GM12878 (cell line): ENCODE measurements at regions not wholly inside any gene's neighbourhood (a gene's known extent, or its start where the extent isn't known, plus 50 kb on each side); places are given as distances from the start of the nearest gene placed in this dataset.

Source experiments
- ATAC-seq: fragments of 200-7000 bp; cut with Tn5 transposase; 3 replicates; pipeline ENCODE4 v1.9.1; 2020; ENCODE audit warnings: mild to moderate bottlenecking, moderate library complexity
- BruUV-seq: library from RNA; stranded (reverse); fragments of 400-500 nt; replicated peaks from 2 replicates; lab custom pipeline; 2021; lab: Mats Ljungman, UMichigan
- CTCF ChIA-PET: fragments of 300-600 bp; sonication (Branson Sonifier 250); formaldehyde crosslinking; extraction: SDS; loops from one replicate; lab custom pipeline; 2021; ENCODE audit warnings: inconsistent platforms; lab: Yijun Ruan, JAX
- POLR2A ChIA-PET: fragments of 350-600 bp; formaldehyde crosslinking; extraction: SDS; loops from one replicate; lab custom pipeline; 2021; ENCODE audit warnings: inconsistent platforms; lab: Charles Lee
- RAD21 ChIA-PET: fragments of 300-600 bp; sonication (Branson Sonifier 250); formaldehyde crosslinking; loops from one replicate; lab custom pipeline; 2023; ENCODE audit warnings: antibody characterized with exemption; ENCODE audit not compliant: unreplicated experiment; lab: Charles Lee
- SMC1A ChIA-PET: fragments of 300-600 bp; sonication (Branson Sonifier 250); formaldehyde crosslinking; loops from one replicate; lab custom pipeline; 2023; ENCODE audit not compliant: unreplicated experiment, uncharacterized antibody; lab: Charles Lee
- DNase-seq: peaks from one replicate; pipeline ENCODE4 v3.0.0-alpha.2; 2011; ENCODE audit warnings: low read depth, low spot score
- FAIRE-seq: peaks from 3 replicates; lab custom pipeline; 2011; peaks lifted over from hg19 to GRCh38; lab: Jason Lieb, UNC
- H2AFZ ChIP-seq: 2 replicates; pipeline ENCODE4 v1.6.0; 2011; ENCODE audit warnings: low read depth, low read length, control low read depth; ENCODE audit not compliant: control insufficient read depth
- H3K27ac ChIP-seq: 2 replicates; pipeline ENCODE4 v1.5.1; 2011; ENCODE audit warnings: control low read depth; ENCODE audit not compliant: control insufficient read depth, insufficient read depth
- H3K27me3 ChIP-seq, 2 experiments: replicated peaks in 1 of 2; 2 replicates each; pipeline versions ENCODE4 v1.6.0 to v1.6.1; 2011; ENCODE audit warnings: low read length in 1 of 2; ENCODE audit not compliant: control insufficient read depth in 2 of 2, insufficient read depth in 2 of 2
- H3K36me3 ChIP-seq, 2 experiments: 2 replicates each; pipeline ENCODE4 v1.5.1; 2011; ENCODE audit warnings: low read length in 1 of 2; ENCODE audit not compliant: control insufficient read depth in 2 of 2, insufficient read depth in 2 of 2
- H3K4me1 ChIP-seq: 2 replicates; pipeline ENCODE4 v1.6.1; 2011; ENCODE audit warnings: mild to moderate bottlenecking, low read length, moderate library complexity, mixed read lengths; ENCODE audit not compliant: control insufficient read depth, insufficient read depth
- H3K4me2 ChIP-seq: 2 replicates; pipeline ENCODE4 v1.6.0; 2011; ENCODE audit warnings: control low read depth; ENCODE audit not compliant: control insufficient read depth, insufficient read depth
- H3K4me3 ChIP-seq: fragments of 200-600 bp; sonication (generic); 2 replicates; pipeline ENCODE4 v1.5.1; 2016
- H3K79me2 ChIP-seq: 2 replicates; pipeline ENCODE4 v1.6.0; 2011; ENCODE audit warnings: low read length; ENCODE audit not compliant: control insufficient read depth, insufficient read depth
- H3K9ac ChIP-seq: 2 replicates; pipeline ENCODE4 v1.8.0; 2011; ENCODE audit warnings: low read length, control low read depth, mixed read lengths; ENCODE audit not compliant: control insufficient read depth, insufficient read depth
- H3K9me3 ChIP-seq: replicated peaks from 3 replicates; pipeline ENCODE4 v1.5.1; 2011; ENCODE audit warnings: mild to moderate bottlenecking, low read length; ENCODE audit not compliant: control insufficient read depth, insufficient read depth
- H4K20me1 ChIP-seq: 2 replicates; pipeline ENCODE4 v1.6.0; 2011; ENCODE audit not compliant: control insufficient read depth, insufficient read depth
- EGR1 ChIP-seq, 2 experiments: IDR thresholded peaks; 1 replicate in 1 of 2; 2 replicates in 1 of 2; pipeline ENCODE4 v1.6.1; 2011 to 2012; ENCODE audit warnings: low read depth in 2 of 2, low read length in 2 of 2, borderline replicate concordance in 1 of 2, mild to moderate bottlenecking in 1 of 2, moderate library complexity in 1 of 2
- WGBS: methylation state at CpG from one replicate; pipeline ENCODE4 v1.1.6; 2016; ENCODE audit warnings: low lambda C conversion rate; ENCODE audit not compliant: insufficient replicate concordance, insufficient coverage; ENCODE audit errors: missing lambda C conversion rate; 5-methylcytosine and 5-hydroxymethylcytosine counted together
- in situ Hi-C: fragments of 300-500 bp; cut with MboI; formaldehyde crosslinking; loops from 9 replicates; pipeline ENCODE4 v1.14.3; 2018; ENCODE audit warnings: mixed read lengths
- intact Hi-C: fragments of 100-400 bp; cut with micrococcal nuclease; formaldehyde crosslinking; loops from one replicate; pipeline ENCODE4 v1.14.2; 2022; ENCODE audit not compliant: unreplicated experiment
- TF ChIP-seq, protein P1 (sequence below): fragments of 450-650 bp; conservative IDR thresholded peaks from 2 replicates; pipeline ENCODE4 v1.6.1; 2017; ENCODE audit warnings: mild to moderate bottlenecking, moderate library complexity

DNA sequence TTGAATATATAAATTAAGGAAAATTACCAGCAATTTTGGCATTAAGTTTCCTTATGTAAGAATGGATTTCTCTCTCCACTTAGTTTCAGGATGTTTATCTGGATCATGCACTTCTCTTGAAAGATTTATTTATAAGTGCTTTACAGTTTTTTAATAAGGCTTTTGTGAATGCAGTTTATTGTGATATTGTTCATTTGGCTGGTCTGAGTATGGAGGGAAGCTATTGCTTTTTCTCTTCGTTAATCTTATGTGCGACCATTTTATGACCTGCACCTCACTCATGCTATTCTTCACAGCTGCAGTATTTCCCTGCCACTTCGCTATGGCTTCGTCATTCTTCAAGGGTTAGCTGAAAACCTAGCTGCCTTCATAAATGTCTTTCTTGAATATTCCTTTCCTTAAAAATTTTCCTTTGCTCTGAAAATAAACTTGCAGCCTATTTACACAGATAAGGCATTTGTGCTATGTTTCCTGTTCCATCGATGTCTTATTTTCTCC, 233.4 kb downstream of the SOCS6 start (continued):
- TF ChIP-seq, protein P1, sequence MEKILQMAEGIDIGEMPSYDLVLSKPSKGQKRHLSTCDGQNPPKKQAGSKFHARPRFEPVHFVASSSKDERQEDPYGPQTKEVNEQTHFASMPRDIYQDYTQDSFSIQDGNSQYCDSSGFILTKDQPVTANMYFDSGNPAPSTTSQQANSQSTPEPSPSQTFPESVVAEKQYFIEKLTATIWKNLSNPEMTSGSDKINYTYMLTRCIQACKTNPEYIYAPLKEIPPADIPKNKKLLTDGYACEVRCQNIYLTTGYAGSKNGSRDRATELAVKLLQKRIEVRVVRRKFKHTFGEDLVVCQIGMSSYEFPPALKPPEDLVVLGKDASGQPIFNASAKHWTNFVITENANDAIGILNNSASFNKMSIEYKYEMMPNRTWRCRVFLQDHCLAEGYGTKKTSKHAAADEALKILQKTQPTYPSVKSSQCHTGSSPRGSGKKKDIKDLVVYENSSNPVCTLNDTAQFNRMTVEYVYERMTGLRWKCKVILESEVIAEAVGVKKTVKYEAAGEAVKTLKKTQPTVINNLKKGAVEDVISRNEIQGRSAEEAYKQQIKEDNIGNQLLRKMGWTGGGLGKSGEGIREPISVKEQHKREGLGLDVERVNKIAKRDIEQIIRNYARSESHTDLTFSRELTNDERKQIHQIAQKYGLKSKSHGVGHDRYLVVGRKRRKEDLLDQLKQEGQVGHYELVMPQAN: no peak

DNA sequence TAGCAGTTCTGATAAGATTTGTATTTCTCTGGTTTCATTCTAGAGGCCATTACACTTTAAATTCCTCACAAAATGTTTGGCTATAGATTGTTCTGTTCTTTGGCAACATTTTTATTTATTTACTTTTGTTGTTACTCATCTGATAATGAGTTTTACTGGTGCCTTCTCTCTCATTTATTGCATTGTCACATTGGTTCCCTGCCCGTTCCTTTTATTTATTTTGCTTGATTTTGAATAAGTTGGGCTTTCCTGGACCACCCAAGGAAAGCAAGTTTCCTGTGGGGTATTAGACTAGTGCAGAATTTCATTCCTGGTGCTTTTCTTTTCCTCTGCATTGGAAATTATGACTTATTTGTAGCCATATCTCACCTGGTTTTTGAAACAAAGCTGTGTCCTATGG, 232.0 kb downstream of the SOCS6 start:
- SMC1A ChIA-PET: no interaction called here
- no peak overlapping the region for H3K4me2 ChIP-seq
- ATAC-seq (no peak), DNase-seq (no peak), FAIRE-seq (no peak)
- no peaks in the 10 kb centered on the region for H3K79me2 ChIP-seq
- H2AFZ ChIP-seq: no peak overlapping the region
- BruUV-seq: no TSS peak
- in situ Hi-C loops (no loop called here), intact Hi-C loops (no loop called here)
- RAD21 ChIA-PET: no interaction called here
- no peaks in the 10 kb centered on the region for H3K36me3 ChIP-seq
- CTCF ChIA-PET: interaction anchor here (0.9 to 1.0 kb wide), 2 partner anchors 29 to 31 kb away, joined by 3 read pairs; no protein-coding TSS in a partner anchor
- no peak overlapping the region for H3K27ac ChIP-seq
- no peaks in the 10 kb centered on the region for H3K9me3 ChIP-seq
- POLR2A ChIA-PET: no interaction called here
- no peaks in the 10 kb centered on the region for H3K4me1 ChIP-seq
- no peak overlapping the region for H3K9ac ChIP-seq
- H3K27me3 ChIP-seq: no peaks in the 10 kb centered on the region
- no peaks in the 10 kb centered on the region for H4K20me1 ChIP-seq
- no peak for TF ChIP-seq EGR1 (IDR thresholded peaks at IDR 0.05; ENCODE audit: borderline replicate concordance in 1 of 2, low read depth in 2 of 2, low read length in 2 of 2)
- no peak overlapping the region for H3K4me3 ChIP-seq
- WGBS: 13% methylated on average over 1 of the region's 1 CpG
